Islet precursor cell (in vitro differentiated cells): ENCODE measurements at regions not wholly inside any gene's neighbourhood (a gene's known extent, or its start where the extent isn't known, plus 50 kb on each side); places are given as distances from the start of the nearest gene placed in this dataset.
"Not testable (repeated sequence)": the region's sequence is repeated elsewhere in the genome, so short reads cannot be mapped to it uniquely, and the experiment has no call there.

Experiments
- DNase-seq: peaks from one replicate; pipeline ENCODE4 v3.0.0-alpha.2; 2018

- no peak for DNase-seq
Measured at GRCh38 chr20:12211361-12211760, 293.7 kb downstream of the BTBD3 start.

- no peak for DNase-seq
Measured at GRCh38 chr20:12217382-12217781, 299.7 kb downstream of the BTBD3 start.

- no peak for DNase-seq
Measured at GRCh38 chr20:12219798-12220197, 302.1 kb downstream of the BTBD3 start.

DNA sequence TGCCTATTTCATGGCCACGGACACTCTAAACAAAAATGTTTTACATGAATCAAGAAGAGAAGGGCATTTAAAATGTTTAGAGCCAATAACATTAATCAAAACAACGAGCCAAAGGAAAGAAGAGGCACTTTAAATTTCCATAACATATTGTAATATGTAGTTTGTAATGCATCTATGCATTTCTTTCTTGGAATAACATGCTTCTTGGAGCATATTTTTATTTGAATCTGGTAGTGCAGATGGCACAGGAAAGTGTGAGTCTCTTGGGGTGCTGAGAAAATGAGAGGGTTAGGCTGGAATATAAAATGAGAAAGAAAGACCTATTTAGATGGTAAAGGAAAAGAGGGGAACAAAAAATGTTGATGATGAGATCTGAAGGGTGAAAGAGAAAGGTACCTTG lies 305.4 kb downstream of the BTBD3 start:
- DNase-seq = no peak

GRCh38 chr20:12225898-12226297 lies 308.2 kb downstream of the BTBD3 start:
- no peak for DNase-seq

- no peak for DNase-seq
Measured at GRCh38 chr20:12229891-12230290, 312.2 kb downstream of the BTBD3 start.

DNA sequence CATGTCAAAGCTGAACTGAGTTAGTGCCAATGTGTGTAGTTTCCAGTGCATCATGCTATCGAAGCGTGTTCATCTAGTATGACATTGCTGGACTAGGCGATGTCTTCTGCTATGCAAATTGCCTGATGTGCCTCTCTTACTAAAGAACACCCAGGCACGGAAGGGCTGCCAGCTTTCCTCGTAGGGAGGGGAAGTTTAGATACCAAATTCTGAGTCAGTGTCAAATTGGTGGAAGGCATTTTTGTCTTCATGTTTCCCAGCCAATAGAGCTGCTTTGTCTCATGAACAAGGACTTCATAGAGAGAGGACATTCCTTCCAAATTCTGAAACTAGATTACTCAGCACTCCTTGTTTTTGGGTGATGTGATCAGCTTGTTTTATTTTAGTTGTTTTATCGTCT lies 320.1 kb downstream of the BTBD3 start:
- no peak for DNase-seq

DNA sequence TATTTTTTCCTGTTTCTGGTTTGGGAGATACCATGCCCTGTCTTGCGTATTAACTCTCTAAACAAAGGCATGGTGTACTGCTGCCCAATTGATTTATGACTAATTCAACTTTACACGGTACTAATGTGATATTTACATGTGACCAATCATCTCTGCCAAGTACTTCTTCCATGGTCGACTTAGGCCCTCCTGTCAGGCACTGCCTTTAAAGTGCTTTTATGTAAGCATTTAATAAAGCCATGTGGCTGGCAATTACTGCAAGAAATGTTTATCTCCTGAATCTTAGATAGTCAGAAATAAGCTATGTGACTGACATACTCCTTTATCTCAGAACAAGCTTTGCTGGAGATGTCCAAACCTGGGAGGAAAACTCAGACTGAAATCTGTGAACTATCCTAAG lies 323.4 kb downstream of the BTBD3 start:
- DNase-seq = no peak

- DNase-seq = no peak
Measured at GRCh38 chr20:12243327-12243726, 325.6 kb downstream of the BTBD3 start.

DNA sequence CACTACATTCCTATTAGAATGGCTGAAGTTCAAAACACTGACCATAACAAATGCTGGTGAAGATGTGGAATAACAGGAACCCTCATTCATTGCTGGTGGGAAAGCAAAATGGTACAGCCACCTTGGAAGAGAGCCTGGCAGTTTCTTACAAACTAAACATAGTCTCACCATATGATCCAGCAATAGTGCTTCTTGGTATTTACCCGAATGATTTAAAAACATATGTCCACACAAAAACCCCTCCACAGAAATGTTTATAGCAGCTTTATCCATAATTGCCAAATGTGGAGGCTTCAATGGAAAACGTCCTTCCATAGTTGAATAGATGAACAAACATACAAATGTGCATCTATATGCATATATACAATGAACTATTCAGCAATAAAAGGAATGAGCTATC lies 330.8 kb downstream of the BTBD3 start:
- DNase-seq = no peak

- not testable (repeated sequence) for DNase-seq
Measured at GRCh38 chr20:12250661-12251060, 333.0 kb downstream of the BTBD3 start.

GRCh38 chr20:12252793-12253192 lies 335.1 kb downstream of the BTBD3 start:
- DNase-seq = peak; percentile 56

DNA sequence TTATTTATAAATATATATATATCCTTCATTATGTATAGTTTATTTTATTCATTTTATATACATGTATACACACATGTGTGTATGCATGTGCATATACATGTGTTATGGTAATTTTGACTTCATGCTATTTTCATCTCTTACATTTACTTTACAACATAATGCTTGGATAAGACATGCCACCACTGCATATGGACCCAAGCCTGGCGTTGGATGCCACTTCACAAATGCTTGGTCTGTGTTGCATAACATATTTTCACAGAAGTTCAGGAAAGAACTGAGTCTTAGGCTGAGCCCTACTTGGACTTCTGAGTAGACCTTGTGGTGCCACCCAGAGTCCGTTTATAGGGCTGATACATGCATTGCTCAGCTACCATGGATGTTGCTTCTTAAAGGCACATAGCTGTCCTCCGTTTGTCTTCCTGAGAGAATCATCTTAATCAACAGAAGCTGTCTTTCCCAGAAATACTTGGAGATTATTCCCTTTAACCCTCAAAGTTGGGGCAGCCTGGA lies 337.8 kb downstream of the BTBD3 start:
- no peak for DNase-seq

- DNase-seq = no peak
Measured at GRCh38 chr20:12256806-12257205, 339.1 kb downstream of the BTBD3 start.

DNA sequence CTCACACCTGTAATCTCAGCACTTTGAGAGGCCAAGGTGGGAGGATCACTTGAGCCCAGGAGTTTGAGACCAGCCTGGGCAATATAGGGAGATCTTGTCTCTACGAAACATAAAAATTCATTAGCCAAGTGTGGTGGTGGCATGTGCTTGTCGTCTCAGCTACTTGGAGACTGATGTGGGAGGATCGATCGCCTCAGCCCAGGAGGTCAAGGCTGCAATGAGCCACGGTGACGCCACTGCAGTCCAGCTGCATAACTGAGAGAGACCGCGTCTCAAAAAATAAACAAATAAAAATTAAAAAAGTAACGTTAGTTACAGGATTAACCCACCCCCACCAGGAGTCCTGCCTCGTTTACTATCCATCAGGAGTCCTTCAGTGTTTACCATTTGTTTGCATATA lies 345.1 kb downstream of the BTBD3 start:
- no peak for DNase-seq

GRCh38 chr20:12264711-12265110 lies 347.0 kb downstream of the BTBD3 start:
- no peak for DNase-seq

GRCh38 chr20:12265662-12266061 lies 348.0 kb downstream of the BTBD3 start:
- DNase-seq = no peak

DNA sequence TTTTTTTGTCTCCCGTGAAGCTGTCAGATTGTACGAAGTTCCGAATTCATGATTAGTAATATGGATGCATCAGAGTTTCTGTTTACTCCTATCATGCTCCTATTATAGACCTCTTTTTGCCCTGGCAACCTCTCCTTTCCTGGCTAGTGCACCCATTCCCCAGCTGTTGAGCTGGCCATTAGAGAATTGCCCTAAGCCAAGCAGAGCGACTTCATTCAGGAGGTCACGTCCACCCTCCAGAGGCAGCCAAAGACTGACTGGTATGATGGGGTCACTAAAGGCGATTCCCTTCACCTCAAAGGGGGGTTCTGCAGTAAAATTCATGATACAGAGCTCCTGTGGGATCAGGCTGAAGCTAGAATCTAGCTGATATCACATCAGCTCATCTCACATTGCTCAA lies 351.9 kb downstream of the BTBD3 start:
- DNase-seq = no peak

- DNase-seq = no peak
Measured at GRCh38 chr20:12270863-12271262, 353.2 kb downstream of the BTBD3 start.

- peak; percentile 61 for DNase-seq
Measured at GRCh38 chr20:12276011-12276673, 358.4 kb downstream of the BTBD3 start.

DNA sequence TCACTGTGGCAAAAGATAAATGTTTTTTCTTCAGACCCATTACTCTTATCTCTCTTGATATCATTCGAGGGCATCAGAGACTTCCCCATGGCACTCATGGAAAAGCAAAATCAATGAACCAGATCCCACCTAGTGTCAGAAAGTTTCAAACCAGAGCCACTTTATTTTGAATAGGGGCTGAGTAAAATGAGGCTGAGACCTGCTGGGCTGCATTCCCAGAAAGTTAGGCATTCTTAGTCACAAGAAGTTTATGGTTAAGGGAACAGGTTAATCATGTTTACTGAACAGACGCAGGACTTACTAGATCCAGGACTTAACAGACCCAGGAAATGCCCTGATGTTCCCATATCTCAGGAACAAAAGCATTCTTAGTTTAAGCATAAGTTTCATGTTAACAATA lies 369.9 kb downstream of the BTBD3 start:
- peak; percentile 80 for DNase-seq

GRCh38 chr20:12289465-12289864 lies 371.8 kb downstream of the BTBD3 start:
- DNase-seq = no peak

DNA sequence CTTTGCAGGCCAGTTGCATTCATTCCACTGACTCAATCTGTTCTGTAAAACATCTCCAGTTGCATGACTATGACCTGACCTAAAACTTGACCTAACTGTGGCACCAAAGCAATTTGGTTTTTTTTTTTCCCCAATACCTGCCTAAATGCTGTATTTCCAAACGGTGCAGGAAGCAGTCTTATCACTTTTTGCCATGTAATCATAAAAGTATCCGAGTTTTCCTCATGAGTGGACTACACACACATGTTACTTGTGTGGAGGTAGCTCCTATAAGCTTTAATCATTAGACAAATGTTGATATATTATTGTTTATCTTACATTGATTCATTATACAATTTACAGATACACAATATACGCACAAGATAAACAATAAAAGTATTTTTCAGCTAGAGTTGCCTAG lies 373.7 kb downstream of the BTBD3 start:
- DNase-seq = no peak

- no peak for DNase-seq
Measured at GRCh38 chr20:12293900-12294299, 376.2 kb downstream of the BTBD3 start.

GRCh38 chr20:12294678-12295077 lies 377.0 kb downstream of the BTBD3 start:
- no peak for DNase-seq
